Glomerular visceral epithelial cell (primary cell): ENCODE measurements at regions not wholly inside any gene's neighbourhood (a gene's known extent, or its start where the extent isn't known, plus 50 kb on each side); places are given as distances from the start of the nearest gene placed in this dataset.
"Not testable (repeated sequence)": the region's sequence is repeated elsewhere in the genome, so short reads cannot be mapped to it uniquely, and the experiment has no call there.

Experiments
- DNase-seq: peaks from one replicate; pipeline ENCODE4 v3.0.0-alpha.2; 2016; ENCODE audit errors: extremely low spot score

- no peak for DNase-seq
These were observed 193.3 kb upstream of the KCND2 start for GRCh38 chr7:120079704-120080103.

- not testable (repeated sequence) for DNase-seq
These were observed 186.5 kb upstream of the KCND2 start for GRCh38 chr7:120086468-120086867.

- DNase-seq: no peak
These were observed 183.0 kb upstream of the KCND2 start for GRCh38 chr7:120089968-120090367.

GRCh38 chr7:120091807-120092206 is 181.2 kb upstream of the KCND2 start:
- no peak for DNase-seq

GRCh38 chr7:120097020-120097419 is 176.0 kb upstream of the KCND2 start:
- DNase-seq: no peak

- DNase-seq: no peak
These were observed 175.2 kb upstream of the KCND2 start for GRCh38 chr7:120097774-120098173.

- DNase-seq: no peak
These were observed 164.6 kb upstream of the KCND2 start for GRCh38 chr7:120108376-120108775.

GRCh38 chr7:120110169-120110568 is 162.8 kb upstream of the KCND2 start:
- DNase-seq: no peak

- no peak for DNase-seq
These were observed 158.3 kb upstream of the KCND2 start for GRCh38 chr7:120114626-120115025.

GRCh38 chr7:120123528-120123927 is 149.4 kb upstream of the KCND2 start:
- no peak for DNase-seq

GRCh38 chr7:120131096-120131839 is 141.7 kb upstream of the KCND2 start:
- DNase-seq: no peak

- no peak for DNase-seq
These were observed 134.5 kb upstream of the KCND2 start for GRCh38 chr7:120138497-120138896.

GRCh38 chr7:120156476-120156875 is 116.5 kb upstream of the KCND2 start:
- no peak for DNase-seq

- no peak for DNase-seq
These were observed 112.8 kb upstream of the KCND2 start for GRCh38 chr7:120160166-120160565.

GRCh38 chr7:120163449-120163848 is 109.5 kb upstream of the KCND2 start:
- DNase-seq: no peak

GRCh38 chr7:120165227-120165626 is 107.7 kb upstream of the KCND2 start:
- DNase-seq: no peak

GRCh38 chr7:120168066-120168465 is 104.9 kb upstream of the KCND2 start:
- DNase-seq: no peak

- no peak for DNase-seq
These were observed 102.8 kb upstream of the KCND2 start for GRCh38 chr7:120169996-120170783.

- no peak for DNase-seq
These were observed 102.1 kb upstream of the KCND2 start for GRCh38 chr7:120170834-120171233.

- DNase-seq: no peak
These were observed 101.6 kb upstream of the KCND2 start for GRCh38 chr7:120171406-120171805.

GRCh38 chr7:120180221-120180620 is 92.8 kb upstream of the KCND2 start:
- DNase-seq: no peak

GRCh38 chr7:120181499-120181898 is 91.5 kb upstream of the KCND2 start:
- no peak for DNase-seq

GRCh38 chr7:120184866-120185265 is 88.1 kb upstream of the KCND2 start:
- no peak for DNase-seq
